Activated CD8-positive, alpha-beta T cell treated with anti-CD3 and anti-CD28 coated beads, Interleukin-2, amount 10 ng/mL, durations not matched to agents 7 days and 5 days (primary cell): ENCODE measurements at regions not wholly inside any gene's neighbourhood (a gene's known extent, or its start where the extent isn't known, plus 50 kb on each side); places are given as distances from the start of the nearest gene placed in this dataset.
"Not testable (repeated sequence)": the region's sequence is repeated elsewhere in the genome, so short reads cannot be mapped to it uniquely, and the experiment has no call there.

Source experiments
- ATAC-seq: fragments of 150-1000 bp; cut with Tn5 transposase; one replicate; pipeline ENCODE4 v1.10.0; 2021; ENCODE audit warnings: moderate library complexity
- CTCF ChIA-PET: fragments of 350-600 bp; sonication (Branson Sonifier 250); formaldehyde crosslinking; loops from one replicate; lab custom pipeline; 2021; ENCODE audit warnings: antibody characterized with exemption; lab: Charles Lee
- POLR2A ChIA-PET: fragments of 350-600 bp; sonication (Branson Sonifier 250); formaldehyde crosslinking; loops from one replicate; lab custom pipeline; 2021; ENCODE audit warnings: antibody characterized with exemption; lab: Charles Lee
- DNase-seq: peaks from one replicate; pipeline ENCODE4 v3.0.0-alpha.2; 2020
- H3K27ac Mint-ChIP-seq: one replicate; pipeline ENCODE4 v1.8.0; 2021; ENCODE audit warnings: mild to moderate bottlenecking, mixed read lengths
- H3K27me3 Mint-ChIP-seq: one replicate; pipeline ENCODE4 v1.8.0; 2021; ENCODE audit warnings: low read depth, mixed read lengths
- H3K36me3 Mint-ChIP-seq: one replicate; pipeline ENCODE4 v1.8.0; 2021; ENCODE audit warnings: low read depth, mixed read lengths
- H3K4me1 Mint-ChIP-seq: one replicate; pipeline ENCODE4 v1.8.0; 2021; ENCODE audit warnings: low read depth, mixed read lengths
- H3K4me3 Mint-ChIP-seq: one replicate; pipeline ENCODE4 v1.8.0; 2021; ENCODE audit warnings: mild to moderate bottlenecking, mixed read lengths
- H3K9me3 Mint-ChIP-seq: one replicate; pipeline ENCODE4 v1.8.0; 2022; ENCODE audit warnings: mixed read lengths; ENCODE audit not compliant: insufficient read depth

GRCh38 chr21:27776925-27777553, 810.2 kb upstream of the ADAMTS5 start:
- H3K9me3 Mint-ChIP-seq: peaks cover 7% of the 10 kb centered on the region
- H3K4me1 Mint-ChIP-seq: no peaks in the 10 kb centered on the region
- H3K27me3 Mint-ChIP-seq: no peaks in the 10 kb centered on the region
- H3K27ac Mint-ChIP-seq: no peak overlapping the region
- ChIA-PET CTCF (no interaction called here), POLR2A (no interaction called here)
- ATAC-seq: no peak
- no peaks in the 10 kb centered on the region for H3K36me3 Mint-ChIP-seq
- H3K4me3 Mint-ChIP-seq: no peak overlapping the region
- DNase-seq: no peak

- CTCF ChIA-PET: no interaction called here
- Mint-ChIP-seq H3K27me3 (no peaks in the 10 kb centered on the region), H3K36me3 (no peaks in the 10 kb centered on the region), H3K4me3 (no peak overlapping the region), H3K4me1 (no peaks in the 10 kb centered on the region), H3K27ac (no peak overlapping the region), H3K9me3 (no peaks in the 10 kb centered on the region)
- ATAC-seq (no peak), DNase-seq (no peak)
- POLR2A ChIA-PET: no interaction called here
Measured at GRCh38 chr21:27772816-27773215, 805.9 kb upstream of the ADAMTS5 start.

GRCh38 chr21:27771938-27772483, 805.1 kb upstream of the ADAMTS5 start:
- Mint-ChIP-seq H3K36me3 (no peaks in the 10 kb centered on the region), H3K9me3 (no peaks in the 10 kb centered on the region), H3K4me3 (no peak overlapping the region), H3K4me1 (no peaks in the 10 kb centered on the region), H3K27ac (no peak overlapping the region), H3K27me3 (no peaks in the 10 kb centered on the region)
- ATAC-seq (no peak), DNase-seq (no peak)
- ChIA-PET POLR2A (no interaction called here), CTCF (no interaction called here)

- CTCF ChIA-PET: no interaction called here
- no peaks in the 10 kb centered on the region for H3K27me3 Mint-ChIP-seq
- no peaks in the 10 kb centered on the region for H3K9me3 Mint-ChIP-seq
- no peaks in the 10 kb centered on the region for H3K36me3 Mint-ChIP-seq
- H3K27ac Mint-ChIP-seq: no peak overlapping the region
- POLR2A ChIA-PET: no interaction called here
- ATAC-seq: no peak
- H3K4me1 Mint-ChIP-seq: no peaks in the 10 kb centered on the region
- H3K4me3 Mint-ChIP-seq: no peak overlapping the region
- DNase-seq: no peak
Measured at GRCh38 chr21:27769763-27770162, 802.9 kb upstream of the ADAMTS5 start.

- DNase-seq, H3K27me3 Mint-ChIP-seq, H3K4me3 Mint-ChIP-seq, H3K4me1 Mint-ChIP-seq, CTCF ChIA-PET, H3K36me3 Mint-ChIP-seq, POLR2A ChIA-PET, ATAC-seq, H3K27ac Mint-ChIP-seq, H3K9me3 Mint-ChIP-seq: not testable (repeated sequence)
Measured at GRCh38 chr21:27768046-27768637, 801.3 kb upstream of the ADAMTS5 start.

GRCh38 chr21:27764056-27764455, 797.2 kb upstream of the ADAMTS5 start:
- Mint-ChIP-seq H3K27ac (no peak overlapping the region), H3K4me1 (no peaks in the 10 kb centered on the region), H3K27me3 (no peaks in the 10 kb centered on the region), H3K9me3 (no peaks in the 10 kb centered on the region), H3K4me3 (no peak overlapping the region), H3K36me3 (no peaks in the 10 kb centered on the region)
- POLR2A ChIA-PET: no interaction called here
- CTCF ChIA-PET: no interaction called here
- no peak for ATAC-seq
- DNase-seq: no peak

GRCh38 chr21:27761623-27762022, 794.7 kb upstream of the ADAMTS5 start:
- ATAC-seq: no peak
- no peak overlapping the region for H3K4me3 Mint-ChIP-seq
- ChIA-PET POLR2A (no interaction called here), CTCF (no interaction called here)
- H3K27ac Mint-ChIP-seq: no peak overlapping the region
- H3K4me1 Mint-ChIP-seq: no peaks in the 10 kb centered on the region
- no peak for DNase-seq
- H3K36me3 Mint-ChIP-seq: no peaks in the 10 kb centered on the region
- H3K27me3 Mint-ChIP-seq: no peaks in the 10 kb centered on the region
- peaks cover 2% of the 10 kb centered on the region for H3K9me3 Mint-ChIP-seq

- ChIA-PET CTCF (interaction anchor here (0.7 kb wide), 1 partner anchor 986 kb away, joined by 3 read pairs; no protein-coding TSS in a partner anchor), POLR2A (no interaction called here)
- DNase-seq: no peak
- no peak overlapping the region for H3K4me3 Mint-ChIP-seq
- no peak overlapping the region for H3K27ac Mint-ChIP-seq
- H3K9me3 Mint-ChIP-seq: peaks cover 3% of the 10 kb centered on the region
- no peaks in the 10 kb centered on the region for H3K27me3 Mint-ChIP-seq
- ATAC-seq: no peak
- no peaks in the 10 kb centered on the region for H3K36me3 Mint-ChIP-seq
- no peaks in the 10 kb centered on the region for H3K4me1 Mint-ChIP-seq
Measured at GRCh38 chr21:27759820-27760219, 792.9 kb upstream of the ADAMTS5 start.

- H3K4me1 Mint-ChIP-seq: no peaks in the 10 kb centered on the region
- no peak overlapping the region for H3K27ac Mint-ChIP-seq
- H3K4me3 Mint-ChIP-seq: no peak overlapping the region
- ATAC-seq (no peak), DNase-seq (no peak)
- H3K9me3 Mint-ChIP-seq: peaks cover 3% of the 10 kb centered on the region
- ChIA-PET POLR2A (no interaction called here), CTCF (interaction anchor here (0.7 kb wide), 1 partner anchor 986 kb away, joined by 3 read pairs; no protein-coding TSS in a partner anchor)
- no peaks in the 10 kb centered on the region for H3K27me3 Mint-ChIP-seq
- no peaks in the 10 kb centered on the region for H3K36me3 Mint-ChIP-seq
Measured at GRCh38 chr21:27759091-27759659, 792.3 kb upstream of the ADAMTS5 start.

GRCh38 chr21:27756191-27756590, 789.3 kb upstream of the ADAMTS5 start:
- H3K27me3 Mint-ChIP-seq: no peaks in the 10 kb centered on the region
- ChIA-PET POLR2A (no interaction called here), CTCF (no interaction called here)
- no peaks in the 10 kb centered on the region for H3K4me1 Mint-ChIP-seq
- no peak overlapping the region for H3K27ac Mint-ChIP-seq
- no peak overlapping the region for H3K4me3 Mint-ChIP-seq
- DNase-seq (no peak), ATAC-seq (no peak)
- H3K9me3 Mint-ChIP-seq: peaks cover 3% of the 10 kb centered on the region
- no peaks in the 10 kb centered on the region for H3K36me3 Mint-ChIP-seq

GRCh38 chr21:27743971-27744564, 777.2 kb upstream of the ADAMTS5 start:
- DNase-seq (no peak), ATAC-seq (no peak)
- H3K4me1 Mint-ChIP-seq: no peaks in the 10 kb centered on the region
- ChIA-PET CTCF (no interaction called here), POLR2A (no interaction called here)
- H3K4me3 Mint-ChIP-seq: no peak overlapping the region
- peaks cover 6% of the 10 kb centered on the region for H3K9me3 Mint-ChIP-seq
- no peaks in the 10 kb centered on the region for H3K36me3 Mint-ChIP-seq
- H3K27me3 Mint-ChIP-seq: no peaks in the 10 kb centered on the region
- no peak overlapping the region for H3K27ac Mint-ChIP-seq

- no peak overlapping the region for H3K27ac Mint-ChIP-seq
- no peaks in the 10 kb centered on the region for H3K27me3 Mint-ChIP-seq
- H3K4me1 Mint-ChIP-seq: no peaks in the 10 kb centered on the region
- H3K9me3 Mint-ChIP-seq: peaks cover 6% of the 10 kb centered on the region
- no peak overlapping the region for H3K4me3 Mint-ChIP-seq
- no peaks in the 10 kb centered on the region for H3K36me3 Mint-ChIP-seq
- CTCF ChIA-PET: no interaction called here
- no peak for DNase-seq
- no peak for ATAC-seq
- POLR2A ChIA-PET: no interaction called here
Measured at GRCh38 chr21:27741736-27742135, 774.8 kb upstream of the ADAMTS5 start.
